ENCODE measurements at regions not wholly inside any gene's neighbourhood (a gene's known extent, or its start where the extent isn't known, plus 50 kb on each side); places are given as distances from the start of the nearest gene placed in this dataset.

- DNase-seq (no peak), ATAC-seq (no peak)
- TF ChIP-seq CTCF (IDR thresholded peaks at IDR 0.05) (no peak), POLR2A (IDR thresholded peaks at IDR 0.05) (no peak)
- no peaks in the 10 kb centered on the region for H3K9me3 ChIP-seq
- no peak overlapping the region for H3K4me3 ChIP-seq
- H3K4me1 ChIP-seq: no peaks in the 10 kb centered on the region
- H3K36me3 ChIP-seq: no peaks in the 10 kb centered on the region
- H3K27me3 ChIP-seq: peaks cover 0 to 21% (median 0%) of the 10 kb centered on the region in 9 donors
- intact Hi-C loops (cut with DNase I): no loop called here
- H3K27ac ChIP-seq: no peak overlapping the region
Observed at GRCh38 chrX:14083783-14084182, 54.1 kb upstream of the GEMIN8 start.

- intact Hi-C loops (cut with DNase I): no loop called here
- TF ChIP-seq POLR2A (IDR thresholded peaks at IDR 0.05) (no peak), CTCF (IDR thresholded peaks at IDR 0.05) (no peak)
- H3K27me3 ChIP-seq: peaks cover 0 to 19% (median 0%) of the 10 kb centered on the region in 9 donors
Observed at GRCh38 chrX:14079891-14080430, 50.3 kb upstream of the GEMIN8 start.

More at GRCh38 chrX:14079891-14080430, 50.3 kb upstream of the GEMIN8 start:
- ATAC-seq: no peak
- Histone ChIP-seq H3K4me3 (no peak overlapping the region), H3K36me3 (no peaks in the 10 kb centered on the region), H3K9me3 (no peaks in the 10 kb centered on the region), H3K4me1 (no peaks in the 10 kb centered on the region), H3K27ac (no peak overlapping the region)
- no peak for DNase-seq
- 59 to 94% (median 72%) methylated on average over 2 of the region's 2 CpGs for WGBS, 4 donors

Measured in heart left ventricle (tissue), 16 donors.